D721Med (cell line): ENCODE measurements at regions not wholly inside any gene's neighbourhood (a gene's known extent, or its start where the extent isn't known, plus 50 kb on each side); places are given as distances from the start of the nearest gene placed in this dataset.

Source experiments
- DNase-seq: peaks from one replicate; pipeline ENCODE4 v3.0.0; 2011; ENCODE audit warnings: low spot score; ENCODE audit not compliant: insufficient read length
- FAIRE-seq: peaks from 2 replicates; lab custom pipeline; 2011; peaks lifted over from hg19 to GRCh38; lab: Jason Lieb, UNC
- TF ChIP-seq, protein P1 (sequence below): IDR thresholded peaks from 2 replicates; pipeline ENCODE4 v1.5.1; 2012; ENCODE audit warnings: mild to moderate bottlenecking, control low read depth; ENCODE audit not compliant: insufficient read depth; ENCODE audit errors: missing control alignments

DNA sequence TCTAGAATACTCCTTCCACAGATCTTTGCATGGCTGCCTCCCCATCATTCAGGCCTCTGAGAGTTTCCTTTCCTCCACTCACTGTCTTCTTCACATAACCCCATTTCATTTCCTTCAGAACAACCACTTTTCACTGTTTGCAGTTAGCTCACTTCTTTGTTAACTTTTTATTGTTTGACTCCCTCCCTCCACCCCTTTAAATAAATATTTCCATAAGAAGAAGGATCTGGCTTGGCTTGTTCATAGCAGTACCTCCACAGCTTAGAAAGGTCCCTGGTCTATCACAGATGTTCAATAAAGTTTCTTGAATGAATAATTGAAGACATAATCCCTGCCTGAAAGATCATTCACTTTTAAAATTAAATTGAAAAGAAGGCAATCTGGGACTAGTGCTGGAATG is 661.6 kb downstream of the ACTL7B start:
- TF ChIP-seq, protein P1, sequence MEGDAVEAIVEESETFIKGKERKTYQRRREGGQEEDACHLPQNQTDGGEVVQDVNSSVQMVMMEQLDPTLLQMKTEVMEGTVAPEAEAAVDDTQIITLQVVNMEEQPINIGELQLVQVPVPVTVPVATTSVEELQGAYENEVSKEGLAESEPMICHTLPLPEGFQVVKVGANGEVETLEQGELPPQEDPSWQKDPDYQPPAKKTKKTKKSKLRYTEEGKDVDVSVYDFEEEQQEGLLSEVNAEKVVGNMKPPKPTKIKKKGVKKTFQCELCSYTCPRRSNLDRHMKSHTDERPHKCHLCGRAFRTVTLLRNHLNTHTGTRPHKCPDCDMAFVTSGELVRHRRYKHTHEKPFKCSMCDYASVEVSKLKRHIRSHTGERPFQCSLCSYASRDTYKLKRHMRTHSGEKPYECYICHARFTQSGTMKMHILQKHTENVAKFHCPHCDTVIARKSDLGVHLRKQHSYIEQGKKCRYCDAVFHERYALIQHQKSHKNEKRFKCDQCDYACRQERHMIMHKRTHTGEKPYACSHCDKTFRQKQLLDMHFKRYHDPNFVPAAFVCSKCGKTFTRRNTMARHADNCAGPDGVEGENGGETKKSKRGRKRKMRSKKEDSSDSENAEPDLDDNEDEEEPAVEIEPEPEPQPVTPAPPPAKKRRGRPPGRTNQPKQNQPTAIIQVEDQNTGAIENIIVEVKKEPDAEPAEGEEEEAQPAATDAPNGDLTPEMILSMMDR, result no peak
- DNase-seq (no peak), FAIRE-seq (no peak)

DNA sequence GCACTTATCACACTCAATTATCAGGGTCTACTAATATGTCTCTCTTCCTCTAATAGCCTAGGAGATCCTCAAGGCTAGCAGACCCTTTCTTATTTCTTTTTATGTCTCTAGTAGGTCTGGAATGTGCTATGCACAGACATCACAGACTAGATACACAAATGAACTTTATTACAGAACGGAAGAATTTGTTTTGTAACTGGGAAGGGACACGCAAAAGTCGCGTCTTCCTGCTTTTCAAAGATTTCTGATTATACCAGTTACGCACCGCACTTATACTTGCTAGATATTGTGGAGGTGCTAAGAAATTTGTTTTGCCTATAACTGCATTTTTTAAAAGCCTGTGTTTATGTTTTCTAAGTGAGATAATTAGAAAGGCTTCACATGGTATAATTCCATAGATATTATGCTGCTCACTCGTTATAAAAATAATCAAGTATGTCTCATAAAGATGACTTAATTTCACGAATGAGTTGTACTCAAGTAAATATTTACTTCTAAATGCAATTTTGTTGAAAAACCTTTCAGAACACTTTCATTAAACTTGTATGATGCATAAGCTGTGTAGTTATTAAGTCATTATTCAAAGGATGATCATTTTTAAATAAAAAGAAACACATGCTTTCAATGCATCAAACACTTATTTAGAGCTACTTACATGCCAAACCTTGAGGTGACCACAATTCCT is 662.6 kb downstream of the ACTL7B start:
- DNase-seq (no peak), FAIRE-seq (no peak)
- TF ChIP-seq, protein P1, result no peak

DNA sequence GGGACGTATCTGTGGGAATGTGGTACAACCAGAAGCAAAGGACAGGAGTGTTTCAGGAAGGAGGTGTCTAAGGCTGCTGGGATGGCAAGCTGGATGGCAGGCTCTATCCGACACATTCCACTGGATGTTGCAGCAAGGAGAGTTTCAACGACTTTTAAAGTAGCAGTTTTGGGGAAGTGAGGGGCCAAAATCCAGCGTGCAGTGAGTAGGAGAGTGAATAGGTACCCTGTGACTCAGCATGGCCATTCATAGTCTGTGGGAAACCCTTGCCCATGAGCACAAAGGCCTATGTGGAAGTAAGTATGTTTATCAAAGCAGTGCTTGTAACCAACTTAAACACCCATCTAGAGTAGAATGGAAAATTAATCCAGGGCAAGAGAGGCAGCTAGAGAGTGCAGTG is 664.7 kb downstream of the ACTL7B start:
- DNase-seq (no peak), FAIRE-seq (no peak)
- TF ChIP-seq, protein P1, result no peak

DNA sequence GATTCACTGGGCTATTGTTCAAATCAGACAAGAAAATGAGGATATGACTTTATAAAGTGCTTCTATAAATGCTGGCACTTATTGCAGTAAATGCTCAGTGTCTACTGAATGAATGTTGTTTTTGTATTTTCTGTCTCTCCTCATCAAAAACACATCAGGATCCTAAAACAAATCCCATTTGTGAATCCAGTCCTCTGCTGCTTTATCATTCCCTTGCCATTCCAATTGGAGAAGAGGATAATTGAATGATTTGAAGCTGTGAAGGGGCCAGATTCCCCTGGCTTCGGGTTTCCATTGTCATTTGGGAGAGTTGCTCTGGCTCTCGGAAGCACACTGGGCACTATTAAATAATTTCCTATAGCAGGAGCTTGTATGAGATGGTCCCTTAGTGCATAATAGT is 666.8 kb downstream of the ACTL7B start:
- FAIRE-seq, result no peak
- DNase-seq, result no peak
- TF ChIP-seq, protein P1, result no peak

DNA sequence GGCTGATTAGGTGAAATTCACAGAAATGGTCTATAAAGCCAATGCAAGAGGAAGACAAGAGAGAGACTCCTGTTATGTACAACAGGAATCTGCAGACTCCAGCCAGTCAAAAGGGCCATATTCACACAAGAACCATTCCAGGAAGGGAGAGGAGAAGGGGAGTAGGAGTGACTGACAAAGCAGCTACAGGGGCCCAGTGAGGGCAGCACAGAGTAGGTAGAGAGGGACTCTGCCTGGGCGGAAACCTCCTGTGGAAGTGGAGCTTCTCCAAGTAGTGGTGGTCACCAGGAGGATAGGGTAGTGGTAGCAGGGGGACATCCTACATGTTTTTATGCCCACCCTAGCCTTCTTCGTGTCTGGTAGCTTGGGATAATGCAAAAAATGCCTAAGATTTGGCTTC is 667.3 kb downstream of the ACTL7B start:
- TF ChIP-seq, protein P1, result no peak
- DNase-seq (no peak), FAIRE-seq (no peak)

DNA sequence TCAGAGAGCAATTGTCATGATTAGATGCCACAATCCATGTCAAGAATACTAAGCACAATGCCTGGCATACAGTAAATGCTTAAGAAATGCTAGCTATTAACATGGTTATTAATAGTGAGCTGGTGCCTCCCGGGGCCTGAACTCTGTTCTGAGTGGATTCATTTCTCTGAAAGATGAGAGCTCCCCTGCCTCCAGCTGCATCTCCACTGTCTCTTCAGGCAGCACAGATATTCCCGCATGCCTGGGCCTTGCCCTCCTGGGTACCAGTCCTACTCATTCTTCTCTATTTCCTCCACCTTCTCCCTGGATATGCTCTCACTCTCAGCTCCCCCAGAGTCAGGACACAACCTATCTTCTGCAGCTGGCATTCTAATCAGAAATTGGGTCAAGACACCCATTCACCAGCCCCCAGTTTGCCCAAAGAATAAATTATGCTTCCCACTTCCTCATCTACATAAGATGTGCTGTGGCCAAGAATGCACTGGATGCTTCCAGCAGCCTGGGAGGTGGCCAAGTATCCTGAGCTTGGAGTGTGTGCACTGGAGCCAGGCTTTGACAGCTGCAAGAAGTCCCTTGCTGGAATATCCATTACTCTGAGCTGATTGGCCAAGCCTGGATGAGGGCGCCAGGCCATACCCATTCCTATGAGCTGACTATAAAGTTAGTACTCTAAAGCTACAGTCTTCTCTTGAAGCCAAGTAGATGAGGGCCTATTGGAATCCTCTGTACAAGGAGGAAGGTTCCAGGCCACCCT is 669.0 kb downstream of the ACTL7B start:
- FAIRE-seq (no peak), DNase-seq (no peak)
- TF ChIP-seq, protein P1, result no peak

DNA sequence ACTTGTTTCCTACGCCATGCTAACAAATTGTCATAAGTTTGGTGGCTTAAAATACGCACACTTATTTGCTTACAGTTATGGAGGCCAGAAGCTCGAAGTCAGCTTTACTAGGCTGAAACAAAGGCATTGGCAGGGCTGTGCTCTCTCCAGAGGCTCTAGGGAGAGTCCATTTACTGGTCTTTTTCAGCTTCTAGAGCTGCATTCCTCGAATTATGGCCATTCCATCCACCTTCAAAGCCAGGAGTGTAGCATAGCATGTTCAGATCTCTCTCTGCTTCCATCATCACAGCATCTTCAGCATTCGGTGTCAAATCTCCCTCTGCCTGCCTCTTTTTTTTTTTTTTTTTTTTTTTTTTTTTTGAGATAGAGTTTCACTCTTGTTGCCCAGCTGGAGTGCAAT is 670.2 kb downstream of the ACTL7B start:
- no peak for FAIRE-seq
- DNase-seq, result no peak
- TF ChIP-seq, protein P1, result no peak
